ENCODE measurements at regions not wholly inside any gene's neighbourhood (a gene's known extent, or its start where the extent isn't known, plus 50 kb on each side); places are given as distances from the start of the nearest gene placed in this dataset.

- H3K27ac ChIP-seq = no peak overlapping the region
- peaks cover 0 to 7% (median 3%) of the 10 kb centered on the region in 3 donors for H3K9me3 ChIP-seq
- intact Hi-C loops (cut with DNase I) = no loop called here
- no peaks in the 10 kb centered on the region for H3K4me1 ChIP-seq
- H3K36me3 ChIP-seq = no peaks in the 10 kb centered on the region
- DNase-seq = no peak
- no peaks in the 10 kb centered on the region for H3K27me3 ChIP-seq
- no peak overlapping the region for H3K4me3 ChIP-seq
- TF ChIP-seq POLR2A (IDR thresholded peaks at IDR 0.05) = no peak
- TF ChIP-seq CTCF (IDR thresholded peaks at IDR 0.05) = no peak
Measured at GRCh38 chr1:187951817-187952216, 1123.1 kb downstream of the PLA2G4A start.

GRCh38 chr1:187952446-187952845, 1123.7 kb downstream of the PLA2G4A start:
- no peak overlapping the region for H3K27ac ChIP-seq
- no peak overlapping the region for H3K4me3 ChIP-seq
- H3K4me1 ChIP-seq = no peaks in the 10 kb centered on the region
- H3K27me3 ChIP-seq = no peaks in the 10 kb centered on the region
- TF ChIP-seq CTCF (IDR thresholded peaks at IDR 0.05) (no peak), POLR2A (IDR thresholded peaks at IDR 0.05) (no peak)
- WGBS, 2 donors = 78% methylated on average over 2 of the region's 2 CpGs
- no peaks in the 10 kb centered on the region for H3K36me3 ChIP-seq
- DNase-seq = no peak
- peaks cover 0 to 3% (median 3%) of the 10 kb centered on the region in 3 donors for H3K9me3 ChIP-seq
- intact Hi-C loops (cut with DNase I) = no loop called here

GRCh38 chr1:187956975-187957374, 1128.2 kb downstream of the PLA2G4A start:
- intact Hi-C loops (cut with DNase I) = no loop called here
- DNase-seq = no peak
- Histone ChIP-seq H3K27ac (no peak overlapping the region), H3K36me3 (no peaks in the 10 kb centered on the region), H3K27me3 (no peaks in the 10 kb centered on the region), H3K4me3 (no peak overlapping the region), H3K4me1 (no peaks in the 10 kb centered on the region), H3K9me3 (peaks cover 0 to 3% (median 0%) of the 10 kb centered on the region in 3 donors)
- 56 to 62% methylated on average over 3 of the region's 3 CpGs for WGBS, 2 donors
- no peak for TF ChIP-seq POLR2A (IDR thresholded peaks at IDR 0.05)
- no peak for TF ChIP-seq CTCF (IDR thresholded peaks at IDR 0.05)

GRCh38 chr1:187958207-187958606, 1129.5 kb downstream of the PLA2G4A start:
- Histone ChIP-seq H3K27me3 (no peaks in the 10 kb centered on the region), H3K4me3 (no peak overlapping the region), H3K9me3 (no peaks in the 10 kb centered on the region), H3K4me1 (no peaks in the 10 kb centered on the region), H3K27ac (no peak overlapping the region), H3K36me3 (no peaks in the 10 kb centered on the region)
- TF ChIP-seq CTCF (IDR thresholded peaks at IDR 0.05) (no peak), POLR2A (IDR thresholded peaks at IDR 0.05) (no peak)
- intact Hi-C loops (cut with DNase I) = no loop called here
- WGBS, 2 donors = 39 to 48% methylated on average over 6 of the region's 6 CpGs
- no peak for DNase-seq

- Histone ChIP-seq H3K36me3 (no peaks in the 10 kb centered on the region), H3K4me1 (no peaks in the 10 kb centered on the region), H3K4me3 (no peak overlapping the region), H3K27me3 (no peaks in the 10 kb centered on the region), H3K27ac (no peak overlapping the region), H3K9me3 (no peaks in the 10 kb centered on the region)
- intact Hi-C loops (cut with DNase I) = no loop called here
- no peak for DNase-seq
- TF ChIP-seq POLR2A (IDR thresholded peaks at IDR 0.05) = no peak
- TF ChIP-seq CTCF (IDR thresholded peaks at IDR 0.05) = no peak
- WGBS, 2 donors = 74 to 78% methylated on average over 3 of the region's 3 CpGs
Measured at GRCh38 chr1:187959062-187959461, 1130.3 kb downstream of the PLA2G4A start.

Measured in esophagus squamous epithelium (tissue), 5 donors.